Inflammatory macrophage treated with lipopolysaccharide for 1 hour (primary cell): ENCODE measurements at regions not wholly inside any gene's neighbourhood (a gene's known extent, or its start where the extent isn't known, plus 50 kb on each side); places are given as distances from the start of the nearest gene placed in this dataset.
"Not testable (repeated sequence)": the region's sequence is repeated elsewhere in the genome, so short reads cannot be mapped to it uniquely, and the experiment has no call there.

Source experiments
- DNase-seq, 2 donors: peaks; one replicate each; pipeline ENCODE4 v3.0.0-alpha.2; 2020 to 2022

GRCh38 chr2:75381032-75381431, 179.7 kb downstream of the EVA1A start:
- DNase-seq, result no peak

- DNase-seq, result no peak
Measured at GRCh38 chr2:75379476-75380210, 180.3 kb upstream of the TACR1 start.

GRCh38 chr2:75375646-75376582, 176.6 kb upstream of the TACR1 start:
- no peak for DNase-seq

GRCh38 chr2:75374414-75374957, 175.2 kb upstream of the TACR1 start:
- DNase-seq, result not testable (repeated sequence)

GRCh38 chr2:75367401-75367800, 168.1 kb upstream of the TACR1 start:
- DNase-seq, result no peak

- no peak for DNase-seq
Measured at GRCh38 chr2:75361486-75361885, 162.2 kb upstream of the TACR1 start.

GRCh38 chr2:75360945-75361344, 161.6 kb upstream of the TACR1 start:
- no peak for DNase-seq

- no peak for DNase-seq
Measured at GRCh38 chr2:75356865-75357264, 157.5 kb upstream of the TACR1 start.

GRCh38 chr2:75353131-75353530, 153.8 kb upstream of the TACR1 start:
- DNase-seq, result no peak

GRCh38 chr2:75348307-75348706, 149.0 kb upstream of the TACR1 start:
- DNase-seq, result no peak

GRCh38 chr2:75344146-75344545, 144.8 kb upstream of the TACR1 start:
- DNase-seq, result no peak

GRCh38 chr2:75342504-75343175, 143.3 kb upstream of the TACR1 start:
- DNase-seq, result no peak

GRCh38 chr2:75340560-75340959, 141.2 kb upstream of the TACR1 start:
- no peak for DNase-seq

GRCh38 chr2:75338461-75338860, 139.1 kb upstream of the TACR1 start:
- DNase-seq, result no peak

- no peak for DNase-seq
Measured at GRCh38 chr2:75337619-75338018, 138.3 kb upstream of the TACR1 start.

GRCh38 chr2:75337016-75337415, 137.7 kb upstream of the TACR1 start:
- no peak for DNase-seq

GRCh38 chr2:75336451-75336850, 137.1 kb upstream of the TACR1 start:
- no peak for DNase-seq

GRCh38 chr2:75334076-75334475, 134.8 kb upstream of the TACR1 start:
- DNase-seq, result no peak

- no peak for DNase-seq
Measured at GRCh38 chr2:75333646-75334045, 134.3 kb upstream of the TACR1 start.

- DNase-seq, result no peak
Measured at GRCh38 chr2:75328156-75328555, 128.8 kb upstream of the TACR1 start.

GRCh38 chr2:75327334-75327733, 128.0 kb upstream of the TACR1 start:
- no peak for DNase-seq

- DNase-seq, result no peak
Measured at GRCh38 chr2:75326645-75327044, 127.3 kb upstream of the TACR1 start.

GRCh38 chr2:75325594-75325993, 126.3 kb upstream of the TACR1 start:
- no peak for DNase-seq
